PC-3 (cell line): ENCODE measurements at regions not wholly inside any gene's neighbourhood (a gene's known extent, or its start where the extent isn't known, plus 50 kb on each side); places are given as distances from the start of the nearest gene placed in this dataset.
A peak's percentile ranks its signal among the peaks of the same experiment; 100 is the strongest.

Experiments
- ATAC-seq: fragments of 200-7000 bp; cut with Tn5 transposase; 2 replicates; pipeline ENCODE4 v1.9.1; 2020; ENCODE audit warnings: mild to moderate bottlenecking, moderate library complexity
- BruUV-seq: library from RNA; stranded (reverse); fragments of 400-500 nt; replicated peaks from 2 replicates; lab custom pipeline; 2021; lab: Mats Ljungman, UMichigan
- CTCF ChIA-PET: fragments of 300-600 bp; sonication (Branson Sonifier 250); formaldehyde crosslinking; loops from one replicate; lab custom pipeline; 2022; ENCODE audit warnings: antibody characterized with exemption; lab: Charles Lee
- POLR2A ChIA-PET: fragments of 300-600 bp; sonication (Branson Sonifier 250); formaldehyde crosslinking; loops from one replicate; lab custom pipeline; 2022; ENCODE audit warnings: antibody characterized with exemption; ENCODE audit not compliant: unreplicated experiment; lab: Charles Lee
- DNase-seq: peaks from one replicate; pipeline ENCODE4 v3.0.0-alpha.2; 2015
- H2AFZ ChIP-seq: fragments of 300-600 bp; sonication (generic); 2 replicates; pipeline ENCODE4 v1.6.0; 2016; ENCODE audit warnings: antibody characterized with exemption, low read length
- H3F3A ChIP-seq: fragments of 300-600 bp; sonication (generic); one replicate; pipeline ENCODE4 v1.6.0; 2017; ENCODE audit warnings: antibody characterized with exemption, low read length, control low read depth, mild to moderate bottlenecking; ENCODE audit not compliant: unreplicated experiment
- H3K27ac ChIP-seq: fragments of 300-600 bp; sonication (generic); 2 replicates; pipeline ENCODE4 v1.5.1; 2016; ENCODE audit warnings: mild to moderate bottlenecking, low read length
- H3K27me3 ChIP-seq: fragments of 300-600 bp; sonication (generic); 2 replicates; pipeline ENCODE4 v1.6.1; 2016; ENCODE audit warnings: low read length, mixed read lengths
- H3K36me3 ChIP-seq: fragments of 300-600 bp; sonication (generic); 2 replicates; pipeline ENCODE4 v1.6.1; 2016; ENCODE audit warnings: low read depth, mixed run types, low read length, mixed read lengths
- H3K4me1 ChIP-seq: fragments of 300-600 bp; sonication (generic); 2 replicates; pipeline ENCODE4 v1.5.1; 2016; ENCODE audit warnings: low read length; ENCODE audit not compliant: insufficient read depth
- H3K4me2 ChIP-seq: fragments of 300-600 bp; sonication (generic); 2 replicates; pipeline ENCODE4 v1.6.0; 2016; ENCODE audit warnings: low read length
- H3K4me3 ChIP-seq: fragments of 300-600 bp; sonication (generic); 2 replicates; pipeline ENCODE4 v1.5.1; 2016; ENCODE audit warnings: mild to moderate bottlenecking, low read length, mixed read lengths
- H3K79me2 ChIP-seq: fragments of 300-600 bp; sonication (generic); 2 replicates; pipeline ENCODE4 v1.6.1; 2017; ENCODE audit warnings: low read length, mixed read lengths
- H3K9ac ChIP-seq: fragments of 300-600 bp; sonication (generic); 2 replicates; pipeline ENCODE4 v1.6.0; 2016; ENCODE audit warnings: mild to moderate bottlenecking, low read length
- H3K9me2 ChIP-seq: fragments of 300-600 bp; sonication (generic); replicated peaks from 2 replicates; pipeline ENCODE4 v1.6.1; 2016; ENCODE audit warnings: mixed run types, low read length, mixed read lengths
- H3K9me3 ChIP-seq: fragments of 300-600 bp; sonication (generic); 2 replicates; pipeline ENCODE4 v1.6.1; 2016; ENCODE audit warnings: low read length, mixed read lengths
- H4K20me1 ChIP-seq: fragments of 300-600 bp; sonication (generic); 2 replicates; pipeline ENCODE4 v1.6.1; 2016; ENCODE audit warnings: low read length, mixed read lengths
- EZH2 ChIP-seq: fragments of 300-600 bp; sonication (generic); IDR thresholded peaks from one replicate; pipeline ENCODE4 v1.6.1; 2017; ENCODE audit warnings: antibody characterized with exemption, mild to moderate bottlenecking, low read length; ENCODE audit not compliant: unreplicated experiment
- EZH2phosphoT487 ChIP-seq: fragments of 300-600 bp; sonication (generic); IDR thresholded peaks from 2 replicates; pipeline ENCODE4 v1.6.1; 2018; ENCODE audit warnings: mild to moderate bottlenecking, antibody characterized with exemption, low read length, borderline replicate concordance
- intact Hi-C: fragments of 100-400 bp; cut with micrococcal nuclease; formaldehyde crosslinking; loops from 2 replicates; pipeline ENCODE4 v1.9.0; 2023
- TF ChIP-seq, protein P1 (sequence below): fragments of 300-600 bp; sonication (generic); conservative IDR thresholded peaks from 2 replicates; pipeline ENCODE4 v1.5.1; 2017; ENCODE audit warnings: antibody characterized with exemption, low read depth, mild to moderate bottlenecking, low read length

DNA sequence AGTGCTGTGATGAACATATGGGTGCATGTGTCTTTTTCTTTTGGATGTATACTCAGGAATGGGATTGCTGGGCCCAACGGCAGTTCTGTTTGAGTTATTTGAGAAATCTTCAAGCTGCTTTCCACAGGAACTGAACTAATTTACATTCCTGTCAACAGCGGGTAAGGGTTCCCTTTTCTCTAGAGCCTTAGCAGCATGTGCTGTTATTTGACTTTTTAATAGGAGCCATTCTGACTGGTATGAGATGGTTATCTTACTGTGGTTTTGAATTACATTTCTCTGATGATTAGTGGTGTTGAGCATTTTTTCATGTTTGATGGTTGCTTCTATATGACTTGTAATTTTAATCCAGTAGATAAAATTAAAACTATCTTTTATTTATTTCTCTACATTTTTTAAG lies 1168.6 kb upstream of the ALCAM start:
- H3K27me3 ChIP-seq = 0 out of 2 replicates have a peak, but pooled peaks cover 6% of the 10 kb centered on the region

DNA sequence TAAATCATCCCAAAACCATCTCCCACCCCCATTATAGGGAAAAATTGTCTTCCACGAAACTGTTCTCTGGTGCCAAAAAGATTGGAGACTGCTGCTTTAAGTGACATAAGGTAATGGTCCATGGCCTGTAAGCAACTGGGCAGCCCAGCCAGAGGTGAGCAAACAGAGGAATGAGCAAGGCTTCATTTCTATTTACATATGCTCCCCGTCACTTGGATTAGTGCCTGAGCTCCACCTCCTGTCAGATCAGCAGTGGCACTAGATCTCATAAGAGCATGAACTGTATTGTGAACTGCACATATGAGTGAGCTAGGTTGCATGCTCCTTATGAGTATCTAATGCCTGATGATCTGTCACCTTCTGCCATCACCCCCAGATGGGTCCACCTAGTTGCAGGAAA lies 1159.8 kb upstream of the ALCAM start:
- CTCF ChIA-PET = no interaction called here
- no peak overlapping the region for H2AFZ ChIP-seq
- no peak overlapping the region for H3K27ac ChIP-seq
- no peak overlapping the region for H3K9ac ChIP-seq
- no peaks in the 10 kb centered on the region for H4K20me1 ChIP-seq
- 0 out of 2 replicates have a peak, but pooled peaks cover 7% of the 10 kb centered on the region for H3K27me3 ChIP-seq
- H3K9me2 ChIP-seq = no peaks in the 10 kb centered on the region
- ATAC-seq (peak; percentile 100), DNase-seq (peak; percentile 90)
- no peaks in the 10 kb centered on the region for H3K79me2 ChIP-seq
- TF ChIP-seq EZH2 (no peak), EZH2phosphoT487 (no peak)
- TF ChIP-seq, protein P1, sequence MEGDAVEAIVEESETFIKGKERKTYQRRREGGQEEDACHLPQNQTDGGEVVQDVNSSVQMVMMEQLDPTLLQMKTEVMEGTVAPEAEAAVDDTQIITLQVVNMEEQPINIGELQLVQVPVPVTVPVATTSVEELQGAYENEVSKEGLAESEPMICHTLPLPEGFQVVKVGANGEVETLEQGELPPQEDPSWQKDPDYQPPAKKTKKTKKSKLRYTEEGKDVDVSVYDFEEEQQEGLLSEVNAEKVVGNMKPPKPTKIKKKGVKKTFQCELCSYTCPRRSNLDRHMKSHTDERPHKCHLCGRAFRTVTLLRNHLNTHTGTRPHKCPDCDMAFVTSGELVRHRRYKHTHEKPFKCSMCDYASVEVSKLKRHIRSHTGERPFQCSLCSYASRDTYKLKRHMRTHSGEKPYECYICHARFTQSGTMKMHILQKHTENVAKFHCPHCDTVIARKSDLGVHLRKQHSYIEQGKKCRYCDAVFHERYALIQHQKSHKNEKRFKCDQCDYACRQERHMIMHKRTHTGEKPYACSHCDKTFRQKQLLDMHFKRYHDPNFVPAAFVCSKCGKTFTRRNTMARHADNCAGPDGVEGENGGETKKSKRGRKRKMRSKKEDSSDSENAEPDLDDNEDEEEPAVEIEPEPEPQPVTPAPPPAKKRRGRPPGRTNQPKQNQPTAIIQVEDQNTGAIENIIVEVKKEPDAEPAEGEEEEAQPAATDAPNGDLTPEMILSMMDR = no peak
- peaks cover 10% of the 10 kb centered on the region for H3K4me1 ChIP-seq
- intact Hi-C loops = no loop called here
- POLR2A ChIA-PET = no interaction called here
- no peaks in the 10 kb centered on the region for H3K9me3 ChIP-seq
- no TSS peak for BruUV-seq
- no peak overlapping the region for H3K4me3 ChIP-seq
- H3F3A ChIP-seq = no peaks in the 10 kb centered on the region
- H3K4me2 ChIP-seq = no peak overlapping the region
- H3K36me3 ChIP-seq = no peaks in the 10 kb centered on the region

More for the DNA sequence above, 1168.6 kb upstream of the ALCAM start:
- BruUV-seq = no TSS peak
- ChIA-PET POLR2A (no interaction called here), CTCF (no interaction called here)
- no peak overlapping the region for H3K27ac ChIP-seq
- H3K9me3 ChIP-seq = no peaks in the 10 kb centered on the region
- H3K4me2 ChIP-seq = no peak overlapping the region
- no peaks in the 10 kb centered on the region for H3K9me2 ChIP-seq
- DNase-seq = peak; percentile 42
- peak; percentile 77 for ATAC-seq
- no peaks in the 10 kb centered on the region for H3K36me3 ChIP-seq
- H4K20me1 ChIP-seq = no peaks in the 10 kb centered on the region
- no peaks in the 10 kb centered on the region for H3K4me1 ChIP-seq
- no peaks in the 10 kb centered on the region for H3F3A ChIP-seq
- H3K4me3 ChIP-seq = no peak overlapping the region
- H2AFZ ChIP-seq = no peak overlapping the region
- intact Hi-C loops = no loop called here
- TF ChIP-seq, protein P1 = no peak
- TF ChIP-seq EZH2phosphoT487 (no peak), EZH2 (no peak)
- no peaks in the 10 kb centered on the region for H3K79me2 ChIP-seq
- H3K9ac ChIP-seq = no peak overlapping the region

DNA sequence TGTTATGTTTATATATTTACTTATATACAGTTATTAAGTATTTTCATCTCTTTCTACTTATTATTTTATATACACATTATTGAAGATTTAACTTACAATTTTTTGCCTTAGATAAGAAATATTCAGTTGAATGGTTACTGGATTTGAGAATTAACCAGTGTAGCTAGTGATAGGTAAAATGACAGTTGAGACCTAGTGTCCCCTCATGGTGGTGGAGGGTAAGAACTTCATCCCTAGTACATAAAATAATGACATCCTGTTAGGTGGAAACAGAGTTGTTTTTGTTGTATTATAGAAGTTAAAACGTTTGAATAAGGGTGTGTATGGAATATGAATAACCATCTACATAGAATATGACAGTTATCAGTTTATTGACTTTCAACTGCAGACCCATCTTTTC lies 1152.4 kb upstream of the ALCAM start:
- POLR2A ChIA-PET = interaction anchor here (0.6 kb wide), 2 partner anchors 23 to 211 kb away, joined by 3 to 7 read pairs; no protein-coding TSS in a partner anchor
- no peak overlapping the region for H3K9ac ChIP-seq
- no peaks in the 10 kb centered on the region for H3K9me3 ChIP-seq
- no peak overlapping the region for H3K27ac ChIP-seq
- TF ChIP-seq EZH2 = no peak
- no peak for TF ChIP-seq EZH2phosphoT487
- TF ChIP-seq, protein P1 = no peak; the same call in 1 of the 2 replicates
- intact Hi-C loops = no loop called here
- no peak overlapping the region for H2AFZ ChIP-seq
- CTCF ChIA-PET = no interaction called here
- no peak overlapping the region for H3K4me2 ChIP-seq
- no peaks in the 10 kb centered on the region for H3F3A ChIP-seq
- H3K27me3 ChIP-seq = no peaks in the 10 kb centered on the region
- DNase-seq (no peak), ATAC-seq (no peak)
- no peaks in the 10 kb centered on the region for H3K79me2 ChIP-seq
- H3K4me1 ChIP-seq = peaks cover 12% of the 10 kb centered on the region; the same call in 1 of the 2 replicates
- H4K20me1 ChIP-seq = no peaks in the 10 kb centered on the region
- no peaks in the 10 kb centered on the region for H3K9me2 ChIP-seq
- H3K36me3 ChIP-seq = no peaks in the 10 kb centered on the region
- no peak overlapping the region for H3K4me3 ChIP-seq
- BruUV-seq = no TSS peak
